NCI-H128 (cell line): ENCODE measurements at regions not wholly inside any gene's neighbourhood (a gene's known extent, or its start where the extent isn't known, plus 50 kb on each side); places are given as distances from the start of the nearest gene placed in this dataset.
"Not testable (repeated sequence)": the region's sequence is repeated elsewhere in the genome, so short reads cannot be mapped to it uniquely, and the experiment has no call there.

Source experiments
- DNase-seq: peaks from one replicate; lab custom pipeline; 2025; ENCODE audit not compliant: unreplicated experiment; lab: John Stamatoyannopoulos, UW

DNA sequence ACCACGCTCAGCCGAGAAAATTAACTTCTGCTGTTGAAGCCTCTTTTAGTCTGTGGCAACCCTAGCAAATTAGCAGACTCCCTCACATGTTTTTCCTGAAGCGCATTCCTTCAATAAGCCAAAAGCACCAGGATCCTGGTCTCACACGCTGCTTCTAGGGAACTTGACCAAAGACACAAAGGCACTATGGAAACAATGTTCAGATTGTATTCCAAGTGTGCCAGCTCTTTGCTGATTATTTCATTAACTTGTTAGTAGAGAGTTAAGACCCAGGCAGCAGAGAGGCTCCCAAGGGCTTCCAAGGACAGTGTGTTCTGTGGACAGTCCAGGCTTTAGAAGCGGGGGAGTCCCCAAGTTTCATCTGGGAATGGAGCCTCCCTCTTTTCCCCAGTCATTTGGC lies 94.4 kb upstream of the BASP1 start:
- DNase-seq, result no peak

DNA sequence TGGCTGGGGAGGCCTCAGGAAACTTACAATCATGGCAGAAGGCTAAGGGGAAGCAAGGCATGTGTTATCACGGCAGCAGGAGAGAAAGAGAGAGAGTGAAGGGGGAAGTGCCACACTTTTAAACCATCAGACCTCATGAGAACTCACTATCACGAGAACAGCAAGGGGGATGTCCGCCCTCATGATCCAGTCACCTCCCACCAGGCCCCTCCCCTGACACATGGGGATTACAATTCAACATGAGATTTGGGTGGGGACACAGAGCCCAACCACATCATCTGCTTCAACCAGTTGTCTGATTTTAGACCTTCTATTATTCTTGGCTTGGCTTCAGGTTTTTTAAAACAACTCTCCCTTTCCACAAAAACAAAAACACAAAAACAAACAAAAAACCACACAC lies 93.7 kb upstream of the BASP1 start:
- DNase-seq, result not testable (repeated sequence)

DNA sequence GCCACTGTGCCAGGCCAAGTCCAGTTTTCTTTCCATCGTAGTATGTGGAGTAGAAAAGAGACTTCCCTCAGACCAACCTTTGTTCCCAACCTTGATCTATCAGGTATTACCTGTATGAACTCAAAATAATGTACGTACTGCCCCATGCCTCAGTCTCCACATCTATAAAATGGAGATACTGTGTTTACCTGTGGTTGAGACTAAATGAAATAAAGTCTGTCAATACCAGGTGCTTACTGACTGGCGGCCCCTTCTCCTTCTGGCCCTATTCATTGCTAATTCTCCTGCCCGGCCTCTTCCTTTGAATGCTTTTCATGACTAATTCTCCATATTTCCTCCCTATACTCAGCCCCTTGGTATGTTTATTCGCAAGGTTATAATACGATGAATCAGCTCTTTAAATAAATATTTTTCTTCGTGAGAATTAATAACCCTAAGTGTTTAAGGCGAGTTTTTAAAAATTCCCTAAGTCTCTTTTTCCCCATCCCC lies 89.6 kb upstream of the BASP1 start:
- no peak for DNase-seq

DNA sequence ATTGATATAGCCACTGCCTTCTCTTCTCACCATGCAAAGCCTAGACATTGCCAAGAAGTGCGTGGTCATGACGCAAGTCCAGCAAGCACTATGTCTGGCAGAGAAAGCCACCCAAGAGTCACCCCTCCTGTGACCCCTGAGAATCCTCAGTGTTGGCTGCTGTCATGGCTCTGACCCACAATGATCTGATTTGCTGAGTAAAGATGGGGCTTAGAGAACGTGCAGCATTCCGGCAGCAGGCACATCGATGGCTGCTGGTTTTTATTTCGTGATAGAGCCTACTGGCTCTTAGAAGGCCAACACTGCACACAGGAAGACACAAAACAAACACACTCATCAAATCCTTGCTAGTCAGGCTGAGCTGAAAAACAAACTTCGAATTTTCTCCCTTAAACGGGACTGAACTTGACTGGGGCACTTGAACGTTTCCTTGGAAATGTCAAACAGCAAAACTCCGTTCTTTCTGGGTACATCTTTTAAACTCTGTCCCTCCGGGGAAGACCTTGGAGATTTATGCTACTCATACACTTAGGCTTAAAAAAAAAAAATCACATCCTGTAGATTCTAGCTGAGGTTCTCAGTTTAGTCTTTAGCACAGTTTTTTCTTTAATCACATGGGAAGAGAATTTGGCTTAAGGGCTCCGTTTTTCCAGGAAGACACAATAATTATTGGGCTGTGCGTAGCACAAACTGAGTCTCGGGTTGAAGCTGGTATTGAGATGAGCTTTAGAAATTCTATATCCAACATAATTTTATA lies 88.2 kb upstream of the BASP1 start:
- DNase-seq, result no peak

DNA sequence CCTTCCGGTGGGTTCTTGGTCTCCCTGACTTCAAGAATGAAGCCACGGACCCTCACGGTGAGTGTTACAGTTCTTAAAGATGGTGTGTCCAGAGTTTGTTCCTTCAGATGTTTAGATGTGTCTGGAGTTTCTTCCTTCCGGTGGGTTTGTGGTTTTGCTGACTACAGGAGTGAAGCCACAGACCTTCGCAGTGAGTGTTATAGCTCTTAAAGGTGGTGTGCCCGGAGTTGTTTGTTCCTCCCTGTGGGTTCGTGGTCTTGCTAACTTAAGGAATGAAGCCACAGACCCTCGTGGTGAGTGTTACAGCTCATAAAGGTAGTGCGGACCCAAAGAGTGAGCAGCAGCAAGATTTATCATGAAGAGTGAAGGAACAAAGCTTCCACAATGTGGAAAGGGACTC lies 87.1 kb upstream of the BASP1 start:
- not testable (repeated sequence) for DNase-seq

DNA sequence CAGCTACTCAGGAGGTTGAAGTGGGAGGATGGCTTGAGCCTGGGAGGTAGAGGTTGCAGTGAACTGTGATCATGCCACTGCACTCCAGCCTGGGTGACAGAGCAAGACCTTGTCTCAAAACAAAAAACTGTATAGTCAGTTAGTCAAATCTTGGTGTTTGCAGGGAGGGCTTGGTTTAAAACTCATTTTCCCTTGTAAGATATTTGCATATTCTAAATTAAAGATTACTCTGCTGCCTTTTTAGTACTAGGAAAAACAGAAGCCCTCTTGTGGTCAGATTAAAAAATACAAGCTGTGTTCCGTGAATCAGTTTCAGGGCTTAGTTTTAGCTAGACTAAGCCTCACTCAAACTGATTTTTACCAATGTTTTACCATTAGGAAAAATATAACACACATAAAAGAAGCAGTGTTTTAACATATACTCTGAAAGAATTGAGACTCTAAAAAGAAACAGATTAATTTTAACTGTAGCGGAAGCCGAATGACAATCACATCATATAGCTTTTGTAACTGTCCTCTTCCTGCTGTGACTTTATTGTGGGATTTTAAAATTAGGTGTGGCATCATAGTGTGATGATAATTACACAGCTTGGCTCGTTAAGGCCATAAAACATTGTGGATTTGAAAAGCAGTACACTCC lies 84.9 kb upstream of the BASP1 start:
- no peak for DNase-seq

DNA sequence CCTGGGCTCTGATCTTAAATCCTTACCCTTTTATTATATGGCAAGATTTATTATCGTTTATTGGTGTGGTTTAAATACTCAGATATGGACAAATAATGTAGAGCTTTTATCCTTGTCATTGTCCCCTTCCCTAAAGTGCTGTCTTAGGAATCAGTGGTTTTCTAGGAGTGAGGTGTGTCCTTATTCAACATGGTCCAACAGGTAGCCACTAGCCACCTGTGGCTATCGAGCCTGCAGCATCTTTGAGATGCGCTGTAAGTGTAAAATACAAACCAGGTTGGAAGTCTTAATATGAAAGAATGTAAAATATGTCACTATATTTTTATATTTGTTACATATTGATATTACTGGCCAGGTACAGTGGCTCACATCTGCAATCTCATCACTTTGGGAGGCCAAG lies 82.4 kb upstream of the BASP1 start:
- no peak for DNase-seq

DNA sequence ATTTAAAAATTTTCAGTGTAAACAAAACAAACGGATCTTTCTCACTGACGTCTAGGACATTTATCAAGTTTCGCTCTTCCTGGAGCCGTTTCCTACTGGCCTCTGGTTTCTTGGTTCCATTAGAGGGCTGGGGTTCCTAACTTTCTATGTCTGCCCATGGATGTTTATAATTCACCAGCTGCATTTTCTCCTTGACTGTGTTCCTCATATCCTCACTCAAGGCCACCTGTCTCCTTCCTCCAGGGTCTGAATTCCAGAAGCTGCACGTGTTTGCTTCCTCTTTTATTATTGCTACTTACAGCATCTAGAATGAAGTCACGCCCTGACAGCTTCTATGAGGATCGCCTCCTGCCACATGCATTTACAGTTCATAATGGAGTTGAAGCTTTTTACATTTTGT lies 74.1 kb upstream of the BASP1 start:
- no peak for DNase-seq

DNA sequence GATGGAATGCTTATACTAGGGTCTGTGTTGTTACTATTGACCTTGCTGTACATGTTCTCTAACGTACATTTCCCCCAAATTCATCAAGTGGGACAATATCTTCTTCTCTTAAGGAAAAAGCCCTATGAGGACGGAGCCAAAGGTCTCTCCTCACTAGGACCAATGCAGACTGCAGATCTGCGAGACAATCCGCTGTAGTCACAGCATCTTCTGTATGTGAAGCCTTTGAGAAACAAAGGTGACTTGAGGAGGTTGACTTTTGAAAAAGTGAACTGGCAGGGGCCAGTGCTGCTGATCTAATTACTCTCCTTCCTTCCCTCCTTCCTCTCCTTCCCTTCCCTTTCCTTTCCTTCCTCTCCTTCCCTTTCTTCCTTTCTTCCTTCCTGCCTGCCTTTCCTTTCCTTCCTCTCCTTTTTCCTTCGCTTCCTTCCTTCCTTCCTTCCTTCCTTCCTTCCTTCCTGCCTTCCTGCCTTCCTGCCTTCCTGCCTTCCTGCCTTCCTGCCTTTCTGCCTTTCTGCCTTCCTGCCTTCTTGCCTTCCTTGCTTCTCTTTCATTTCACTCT lies 71.1 kb upstream of the BASP1 start:
- DNase-seq, result no peak

DNA sequence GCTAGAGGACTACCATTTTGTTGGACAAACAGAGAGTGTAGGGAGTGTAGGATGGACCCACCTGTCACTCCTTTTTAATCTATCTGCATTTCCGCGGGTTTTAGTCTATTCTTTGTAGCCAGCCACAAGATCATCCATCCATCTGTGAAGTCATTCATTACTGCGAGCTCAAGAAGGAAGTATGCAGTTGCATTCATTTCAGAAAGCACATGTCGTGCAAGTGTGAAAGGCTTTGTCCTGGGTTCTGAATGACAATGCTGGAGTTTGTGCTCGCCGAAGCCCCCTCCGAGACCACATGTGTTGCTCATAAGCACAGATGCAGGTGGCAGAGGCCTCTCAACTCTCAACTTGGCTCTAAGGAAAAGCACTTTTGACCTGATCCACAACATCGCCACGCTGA lies 70.3 kb upstream of the BASP1 start:
- DNase-seq, result no peak

DNA sequence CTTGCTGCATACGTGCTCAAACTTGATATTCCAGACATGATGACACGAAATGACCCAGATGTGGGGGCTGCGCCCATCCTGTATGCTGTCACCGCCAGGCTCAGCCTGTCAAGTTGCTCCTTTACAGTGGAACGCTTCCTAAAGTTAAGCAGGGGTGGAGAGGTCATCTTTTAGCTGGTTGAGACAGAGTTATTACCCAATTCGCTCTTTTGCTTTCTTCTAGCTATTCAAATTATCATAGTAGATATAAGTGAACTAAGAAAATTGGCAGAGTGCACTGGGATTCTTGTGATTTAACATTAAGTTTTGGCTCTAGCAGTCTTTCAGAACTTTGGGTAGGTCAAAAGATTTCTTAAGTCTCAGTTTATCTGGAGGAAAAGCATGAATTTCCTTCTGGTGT lies 69.8 kb upstream of the BASP1 start:
- DNase-seq, result no peak

DNA sequence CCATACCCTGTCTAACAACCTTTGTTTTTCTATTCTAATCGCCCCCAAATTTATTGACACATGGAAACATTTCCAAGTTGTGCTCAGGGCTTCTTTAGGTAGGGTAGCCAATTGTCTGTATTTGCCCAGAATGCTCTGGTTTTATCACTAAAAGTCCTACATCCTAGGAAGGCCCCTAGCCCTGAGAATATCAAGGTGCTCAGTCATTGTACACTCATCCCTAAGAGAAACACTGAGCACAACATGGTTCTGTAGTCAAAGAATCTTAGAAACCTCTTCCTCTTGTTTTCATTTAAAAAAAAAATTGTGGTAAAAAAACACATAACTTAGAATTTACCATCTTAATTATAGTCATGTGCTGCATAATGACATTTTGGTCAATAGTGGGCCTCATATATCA lies 69.0 kb upstream of the BASP1 start:
- DNase-seq, result no peak

DNA sequence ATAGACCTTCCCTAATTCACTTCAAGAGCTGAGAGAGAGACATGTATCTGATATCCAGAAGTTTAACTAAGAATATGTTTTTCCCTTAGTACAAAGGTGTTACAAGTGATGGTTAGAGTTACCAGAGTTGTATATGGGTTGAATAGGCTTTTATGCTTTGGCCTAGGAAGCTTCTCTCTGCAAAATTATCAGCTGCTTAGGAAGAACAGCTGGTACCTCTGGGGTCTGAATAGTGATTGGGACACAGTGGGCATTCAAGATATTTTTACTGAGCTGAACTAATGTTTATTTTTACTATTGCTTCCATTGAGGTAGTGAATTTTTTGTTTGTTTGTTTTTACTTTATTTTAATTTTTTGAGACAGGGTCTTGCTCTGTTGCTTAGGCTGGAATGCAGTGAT lies 67.6 kb upstream of the BASP1 start:
- DNase-seq, result no peak

DNA sequence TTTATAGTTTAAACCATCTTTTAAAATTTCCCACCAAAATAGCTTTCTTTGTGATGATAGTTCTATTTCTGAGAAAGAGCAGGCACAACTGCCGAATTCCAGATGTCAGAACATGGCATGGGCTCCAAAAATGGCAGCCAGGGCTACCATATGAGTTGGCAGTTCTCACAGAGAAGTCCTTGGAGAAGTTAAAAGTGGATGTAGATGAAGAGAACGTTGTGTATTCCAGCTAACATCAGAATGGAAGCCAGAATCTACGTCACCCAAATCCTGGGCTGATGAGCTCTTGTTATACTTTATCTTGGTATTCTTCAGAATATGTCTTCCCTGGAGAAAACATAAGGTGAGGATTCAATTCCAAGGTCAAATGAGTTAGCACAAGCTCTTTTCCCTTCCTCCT lies 66.9 kb upstream of the BASP1 start:
- DNase-seq, result no peak

DNA sequence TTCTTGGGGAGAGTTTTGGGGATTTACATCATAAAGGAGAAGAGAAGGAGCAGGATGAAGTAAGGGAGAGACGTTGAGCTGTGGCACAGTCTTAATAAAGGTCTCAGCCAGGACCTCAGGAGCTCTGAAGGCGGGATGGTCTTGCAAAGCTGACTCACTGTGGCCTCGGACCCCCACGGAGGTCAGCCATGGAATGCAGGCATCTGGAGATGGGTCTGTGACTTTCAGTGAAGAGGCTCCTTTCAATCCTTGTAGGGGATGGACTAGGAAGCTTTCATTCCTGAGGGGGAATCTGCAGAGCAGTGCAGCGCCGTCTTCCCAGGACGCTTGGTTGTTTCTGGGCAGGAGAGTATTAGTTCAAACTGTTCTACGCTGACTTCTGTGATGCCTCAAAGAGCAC lies 65.7 kb upstream of the BASP1 start:
- DNase-seq, result no peak

DNA sequence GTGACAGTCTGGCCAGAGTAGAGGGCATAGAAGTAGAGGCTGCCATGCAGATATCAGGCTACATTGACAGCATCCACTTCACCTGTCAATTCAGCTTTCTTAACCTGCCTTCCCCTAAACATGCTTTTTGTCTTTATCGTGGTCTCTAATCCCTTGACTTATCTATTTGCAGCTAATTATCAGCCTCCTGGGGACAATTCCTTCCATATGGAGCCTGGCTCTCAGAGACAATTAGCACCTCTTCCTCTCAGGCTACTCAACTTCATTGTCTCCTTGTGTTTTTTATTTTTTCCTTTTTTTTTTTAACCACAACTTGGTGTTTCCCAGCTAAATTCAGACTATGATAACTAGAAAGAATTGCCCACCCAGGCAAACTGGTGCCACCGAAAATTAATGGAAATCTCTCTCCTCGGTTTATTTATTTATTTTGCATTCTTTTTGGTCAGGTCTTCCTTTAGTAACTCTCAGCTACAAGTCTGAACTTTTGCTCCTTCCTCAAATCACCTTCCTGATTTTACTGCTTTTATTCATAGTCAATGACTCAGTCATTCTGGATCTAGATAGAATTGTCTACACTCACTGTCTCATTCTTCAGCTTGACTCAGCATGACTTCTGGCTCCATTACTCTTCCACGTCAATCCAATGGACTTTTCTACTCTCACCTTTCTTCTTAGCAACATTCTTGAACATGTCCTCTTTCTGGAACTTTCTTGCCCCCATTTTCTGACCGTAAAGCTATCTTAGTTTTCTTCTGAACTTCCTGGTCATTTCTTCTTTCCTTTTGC lies 63.0 kb upstream of the BASP1 start:
- no peak for DNase-seq

DNA sequence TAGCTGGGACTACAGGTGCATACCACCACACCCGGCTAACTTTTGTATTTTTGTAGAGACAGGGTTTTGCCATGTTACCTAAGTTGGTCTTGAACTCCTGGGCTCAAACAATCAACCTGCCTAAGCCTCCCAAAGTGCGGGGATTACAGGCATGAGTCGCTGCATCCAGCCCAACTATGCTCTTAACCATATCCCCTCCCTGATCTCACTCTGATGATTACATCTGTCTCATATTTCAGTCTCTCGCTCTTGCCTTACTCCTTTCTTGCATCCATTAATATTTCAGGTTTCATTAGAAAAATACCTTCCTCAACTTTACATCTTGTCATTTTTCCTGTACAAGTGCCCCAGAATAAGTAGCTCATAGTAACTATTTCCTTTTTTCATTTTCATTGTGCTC lies 61.0 kb upstream of the BASP1 start:
- DNase-seq, result no peak

DNA sequence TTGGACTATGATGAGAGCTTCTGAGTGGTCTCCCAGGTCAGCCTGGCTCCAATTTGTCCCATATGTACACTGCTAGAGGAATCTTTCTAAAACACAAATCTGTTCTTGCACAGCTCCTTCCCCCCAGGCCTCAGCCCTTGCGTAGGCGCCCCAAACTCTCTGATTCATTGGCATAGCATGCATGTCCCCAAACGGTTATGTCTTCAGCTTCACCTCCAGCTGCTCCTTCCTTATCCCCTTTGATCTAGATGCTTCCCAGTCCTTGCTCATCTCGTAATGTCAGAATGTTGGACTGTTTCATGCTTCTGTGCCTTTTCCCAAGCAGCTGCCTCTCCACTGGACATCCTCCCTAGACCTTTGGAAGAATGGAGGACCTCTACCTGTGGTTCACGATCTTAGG lies 60.1 kb upstream of the BASP1 start:
- no peak for DNase-seq

DNA sequence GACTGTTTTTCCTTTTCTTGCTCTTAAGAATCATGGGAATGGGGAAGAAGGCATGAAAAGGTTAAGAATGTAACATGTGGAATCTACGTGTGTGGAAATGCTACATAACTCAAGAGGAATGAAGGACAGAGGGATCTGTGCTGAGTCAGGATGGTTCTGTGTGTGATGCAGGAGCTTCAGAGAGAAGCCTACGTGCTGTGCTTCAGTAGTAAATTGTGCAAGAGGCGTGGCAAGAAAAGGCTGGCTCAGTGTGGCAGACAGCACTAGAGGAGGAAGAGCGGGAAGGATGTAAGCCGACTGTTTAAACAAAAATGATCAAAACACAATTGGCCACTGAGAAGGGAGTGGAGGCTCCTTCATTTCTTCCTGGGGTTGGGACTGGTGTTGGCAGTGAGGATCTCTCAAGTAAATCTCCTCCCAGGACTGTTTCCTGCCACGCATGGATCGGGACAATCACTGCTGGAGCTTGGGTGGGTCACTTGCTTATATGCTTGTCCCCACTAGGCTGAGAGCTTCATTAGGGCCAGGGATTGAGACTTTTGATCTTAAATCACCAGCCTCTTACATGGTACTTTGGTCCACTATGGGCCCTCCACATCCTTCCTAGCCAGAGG lies 59.4 kb upstream of the BASP1 start:
- no peak for DNase-seq

DNA sequence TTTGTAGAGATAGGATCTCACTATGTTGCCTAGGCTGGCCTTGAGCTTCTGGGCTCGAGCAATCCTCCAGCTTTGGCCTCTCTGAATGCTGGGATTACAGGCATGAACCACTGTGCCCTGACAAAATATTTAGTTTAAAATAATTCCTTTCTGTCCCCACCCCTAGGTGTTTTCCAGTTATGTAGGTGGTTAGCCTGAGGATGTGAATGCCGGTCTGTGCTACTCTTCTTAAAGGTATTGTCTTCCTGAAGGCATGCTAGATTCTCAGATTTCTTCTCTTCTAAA lies 56.7 kb upstream of the BASP1 start:
- no peak for DNase-seq

DNA sequence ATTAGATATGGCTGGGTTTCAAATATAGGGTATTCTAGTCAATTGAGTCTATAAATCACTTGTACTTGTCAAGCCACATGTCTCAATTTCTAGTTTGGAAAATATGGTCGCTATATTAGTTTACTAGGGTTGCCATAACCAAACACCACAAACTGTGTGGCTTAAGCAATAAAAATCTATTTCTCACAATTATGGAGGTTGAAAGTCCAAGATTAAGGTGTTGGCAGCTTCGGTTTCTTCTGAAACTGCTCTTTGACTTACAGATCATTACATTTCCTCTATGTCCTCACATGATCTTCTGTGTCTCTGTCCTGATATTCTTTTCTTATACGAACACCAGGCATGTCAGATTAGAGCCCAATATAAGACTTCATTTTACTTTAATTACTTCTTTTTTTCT lies 55.8 kb upstream of the BASP1 start:
- no peak for DNase-seq

DNA sequence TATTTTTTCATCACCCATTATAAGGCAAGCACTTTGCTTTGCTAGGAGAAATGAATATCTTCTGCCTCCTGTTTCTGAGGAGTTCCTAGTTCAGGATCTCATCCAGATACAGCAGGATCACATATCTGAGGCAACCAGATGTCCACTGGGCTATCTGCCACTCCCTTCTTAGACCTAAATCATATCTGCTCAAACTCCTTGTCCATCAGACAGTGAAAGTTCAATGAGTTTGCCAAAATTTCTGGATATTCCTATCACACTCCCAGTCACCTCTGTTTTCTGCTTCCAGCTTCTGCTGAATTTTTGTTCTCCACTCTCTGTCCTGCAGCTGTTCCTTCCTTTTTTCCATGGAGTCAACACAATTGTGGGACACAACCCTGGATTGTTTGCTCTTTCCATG lies 54.2 kb upstream of the BASP1 start:
- no peak for DNase-seq
